ENCODE measurements at regions not wholly inside any gene's neighbourhood (a gene's known extent, or its start where the extent isn't known, plus 50 kb on each side); places are given as distances from the start of the nearest gene placed in this dataset.

DNA sequence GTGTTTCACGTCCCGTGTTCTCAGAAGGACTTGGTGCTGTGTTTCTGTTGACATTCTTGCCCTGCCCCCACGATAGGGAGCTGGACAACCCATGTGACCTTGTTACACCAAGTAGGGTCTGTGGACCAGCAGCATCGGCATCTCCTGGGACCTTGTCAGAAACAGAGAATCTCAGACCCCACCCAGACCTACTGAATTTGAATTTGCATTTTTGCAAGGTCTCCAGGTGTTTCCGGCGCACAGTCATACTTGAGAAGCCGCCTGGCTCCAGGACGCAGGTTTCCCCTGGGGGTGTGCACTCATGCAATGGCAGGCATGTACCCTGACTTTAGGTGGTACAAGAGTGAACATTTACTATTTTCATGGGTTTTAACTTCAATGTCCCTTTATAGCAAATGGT lies 117.9 kb downstream of the TLE3 start:
- Histone ChIP-seq H3K4me3 (ENCODE audit: low read depth, low read length) (no peak overlapping the region), H3K9me3 (no peaks in the 10 kb centered on the region), H3K36me3 (no peaks in the 10 kb centered on the region), H3K27me3 (no peaks in the 10 kb centered on the region), H3K4me1 (no peaks in the 10 kb centered on the region)
- DNase-seq = no peak
- TF ChIP-seq CTCF (IDR thresholded peaks at IDR 0.05; ENCODE audit: low read depth, low read length) = no peak

- Histone ChIP-seq H3K4me1 (no peaks in the 10 kb centered on the region), H3K9me3 (no peaks in the 10 kb centered on the region), H3K36me3 (no peaks in the 10 kb centered on the region), H3K27me3 (no peaks in the 10 kb centered on the region), H3K4me3 (ENCODE audit: low read depth, low read length) (no peak overlapping the region)
- no peak for DNase-seq
- TF ChIP-seq CTCF (IDR thresholded peaks at IDR 0.05; ENCODE audit: low read depth, low read length) = no peak
These were observed 117.2 kb downstream of the TLE3 start for GRCh38 chr15:69980341-69981059.

GRCh38 chr15:69982037-69982436 lies 115.7 kb downstream of the TLE3 start:
- Histone ChIP-seq H3K9me3 (no peaks in the 10 kb centered on the region), H3K4me1 (no peaks in the 10 kb centered on the region), H3K4me3 (ENCODE audit: low read depth, low read length) (no peak overlapping the region), H3K27me3 (no peaks in the 10 kb centered on the region), H3K36me3 (no peaks in the 10 kb centered on the region)
- DNase-seq = no peak
- no peak for TF ChIP-seq CTCF (IDR thresholded peaks at IDR 0.05; ENCODE audit: low read depth, low read length)

DNA sequence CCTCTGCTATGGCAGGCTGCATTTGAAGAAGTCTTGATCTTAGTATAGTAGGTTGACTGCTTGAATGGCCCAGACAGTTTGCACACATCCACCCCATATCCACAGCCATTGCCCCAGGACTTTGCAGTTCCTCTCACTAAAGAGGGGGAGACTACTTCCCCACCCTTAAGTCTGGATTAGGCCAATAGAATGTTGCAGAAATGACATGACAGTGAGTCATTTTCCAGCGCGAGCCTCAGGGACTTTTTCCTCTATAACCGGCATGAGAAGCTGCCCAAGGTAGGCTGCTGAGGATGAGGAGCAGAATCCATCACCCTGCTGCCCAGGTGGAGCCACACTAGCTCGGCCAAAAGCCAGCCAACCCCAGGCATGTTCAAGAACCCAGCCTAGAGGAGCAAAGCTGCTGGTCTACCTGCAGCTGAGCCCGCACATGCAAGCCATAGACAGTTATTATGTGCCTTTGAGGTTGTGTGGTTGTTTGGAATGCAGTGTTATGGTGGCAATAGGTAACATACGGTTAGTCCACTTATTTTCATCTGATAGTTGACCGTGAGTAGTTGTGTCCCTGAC lies 113.9 kb downstream of the TLE3 start:
- no peaks in the 10 kb centered on the region for H3K36me3 ChIP-seq
- no peaks in the 10 kb centered on the region for H3K9me3 ChIP-seq
- TF ChIP-seq CTCF (IDR thresholded peaks at IDR 0.05; ENCODE audit: low read depth, low read length) = no peak
- no peak overlapping the region for H3K4me3 ChIP-seq (ENCODE audit: low read depth, low read length)
- peaks cover 5% of the 10 kb centered on the region; the same call in 1 of the 2 replicates for H3K4me1 ChIP-seq
- DNase-seq = no peak
- no peaks in the 10 kb centered on the region for H3K27me3 ChIP-seq

DNA sequence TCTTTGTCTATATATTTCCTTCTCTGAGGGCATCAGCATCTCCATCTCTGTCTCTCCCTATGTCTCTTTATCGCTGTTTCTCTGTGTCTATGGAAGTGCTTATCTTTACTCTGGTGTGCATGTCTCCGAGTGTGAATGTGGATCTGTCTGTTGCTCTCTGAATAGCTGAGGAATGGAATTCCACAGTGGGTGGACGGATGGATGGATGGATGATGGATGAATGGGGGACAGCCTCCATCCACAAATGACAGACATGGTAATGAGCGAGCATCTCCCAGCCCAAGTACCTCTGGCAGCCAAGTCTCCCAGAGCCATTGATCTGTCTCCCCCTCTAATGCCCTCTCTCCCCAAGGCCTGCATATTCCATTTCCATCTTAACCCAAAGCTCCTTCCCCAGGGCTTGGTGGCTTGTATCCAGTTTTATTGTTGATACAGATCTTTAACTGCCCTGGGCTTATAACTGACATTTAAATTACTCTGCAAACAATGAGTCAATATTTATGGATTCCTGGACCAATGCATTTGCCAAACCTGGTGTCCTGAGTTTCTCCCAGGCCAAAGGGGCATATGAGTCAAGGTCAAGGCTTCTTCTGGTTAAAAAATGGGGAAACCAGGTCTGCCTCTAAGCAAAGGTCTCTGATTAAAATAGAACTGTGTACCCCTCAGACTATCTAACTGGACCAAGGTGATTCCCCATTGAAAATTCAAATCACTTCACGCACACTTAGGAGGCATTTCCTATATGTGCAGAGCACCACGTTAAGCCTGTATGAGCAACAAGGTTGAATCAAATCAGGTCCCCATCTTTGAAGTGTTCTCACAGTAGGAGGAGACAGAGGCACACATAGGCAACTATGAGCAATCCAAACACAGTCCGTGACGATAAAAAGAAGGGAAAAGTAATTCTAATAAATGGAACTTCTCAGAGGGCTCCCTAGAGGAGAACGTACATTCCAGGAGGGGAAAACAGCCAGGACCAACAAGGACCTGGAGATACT lies 109.9 kb downstream of the TLE3 start:
- TF ChIP-seq CTCF (IDR thresholded peaks at IDR 0.05; ENCODE audit: low read depth, low read length) = no peak
- Histone ChIP-seq H3K36me3 (no peaks in the 10 kb centered on the region), H3K9me3 (no peaks in the 10 kb centered on the region), H3K4me3 (ENCODE audit: low read depth, low read length) (no peak overlapping the region), H3K27me3 (no peaks in the 10 kb centered on the region), H3K4me1 (peaks cover 5% of the 10 kb centered on the region; the same call in 1 of the 2 replicates)
- no peak for DNase-seq

All from BE2C (cell line).